Vagina (tissue), 2 donors: ENCODE measurements at regions not wholly inside any gene's neighbourhood (a gene's known extent, or its start where the extent isn't known, plus 50 kb on each side); places are given as distances from the start of the nearest gene placed in this dataset.

ENCODE experiments used
- POLR2A ChIP-seq, 2 donors: fragments of 450-650 bp; IDR thresholded peaks; one replicate each; pipeline ENCODE4 v1.6.1; 2017; ENCODE audit warnings: antibody characterized with exemption in 2 of 2, mild to moderate bottlenecking in 2 of 2, moderate library complexity in 2 of 2
- POLR2AphosphoS5 ChIP-seq, 2 donors: sonication (generic); formaldehyde crosslinking; IDR thresholded peaks; one replicate each; pipeline ENCODE4 v1.9.0; 2017; ENCODE audit warnings: antibody characterized with exemption in 2 of 2, mild to moderate bottlenecking in 2 of 2, low read depth in 1 of 2; ENCODE audit not compliant: insufficient read depth in 1 of 2
- TF ChIP-seq, protein P1 (sequence below), 3 experiments: fragments of 450-650 bp in 2 of 3; fragments of 200-600 bp in 1 of 3; sonication (generic) in 1 of 3; IDR thresholded peaks; one replicate each; pipeline ENCODE4 v1.5.1; 2017 to 2019; ENCODE audit warnings: antibody characterized with exemption in 3 of 3, mild to moderate bottlenecking in 2 of 3, moderate library complexity in 2 of 3

DNA sequence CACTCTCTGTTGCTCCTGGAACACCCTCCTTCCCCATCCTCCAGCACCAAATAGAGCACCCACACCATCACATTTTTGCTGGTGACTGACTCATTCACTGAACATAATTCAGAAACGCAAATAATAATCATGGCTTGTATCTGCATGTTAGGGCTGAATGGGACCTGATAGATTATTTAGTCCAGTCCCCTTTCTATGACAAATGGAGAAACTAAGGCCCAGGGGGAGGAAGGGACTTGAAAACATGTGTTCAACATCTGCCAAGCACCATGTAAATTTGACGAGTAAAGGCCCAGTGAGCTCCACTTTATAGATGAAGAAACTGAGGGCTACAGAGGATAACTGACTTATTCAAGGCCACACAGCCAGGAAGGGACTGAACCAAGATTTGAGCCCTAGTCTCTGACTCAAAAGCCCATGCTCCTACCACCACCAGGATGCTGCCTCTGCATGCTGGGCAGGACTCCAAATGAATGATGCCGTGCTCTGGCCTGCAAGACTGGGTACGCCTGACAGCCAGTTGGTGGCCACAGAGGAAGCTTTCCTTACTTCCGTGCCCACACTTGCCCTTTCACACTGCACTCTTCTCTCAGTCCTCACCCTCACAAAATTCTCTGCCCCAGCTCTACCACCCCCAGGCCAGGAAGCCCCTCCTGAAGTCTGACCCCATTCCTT lies 133.3 kb upstream of the PJA1 start:
- TF ChIP-seq POLR2AphosphoS5 (IDR thresholded peaks at IDR 0.05; ENCODE audit: insufficient read depth in 1 of 2, low read depth in 1 of 2): no peak
- TF ChIP-seq, protein P1, sequence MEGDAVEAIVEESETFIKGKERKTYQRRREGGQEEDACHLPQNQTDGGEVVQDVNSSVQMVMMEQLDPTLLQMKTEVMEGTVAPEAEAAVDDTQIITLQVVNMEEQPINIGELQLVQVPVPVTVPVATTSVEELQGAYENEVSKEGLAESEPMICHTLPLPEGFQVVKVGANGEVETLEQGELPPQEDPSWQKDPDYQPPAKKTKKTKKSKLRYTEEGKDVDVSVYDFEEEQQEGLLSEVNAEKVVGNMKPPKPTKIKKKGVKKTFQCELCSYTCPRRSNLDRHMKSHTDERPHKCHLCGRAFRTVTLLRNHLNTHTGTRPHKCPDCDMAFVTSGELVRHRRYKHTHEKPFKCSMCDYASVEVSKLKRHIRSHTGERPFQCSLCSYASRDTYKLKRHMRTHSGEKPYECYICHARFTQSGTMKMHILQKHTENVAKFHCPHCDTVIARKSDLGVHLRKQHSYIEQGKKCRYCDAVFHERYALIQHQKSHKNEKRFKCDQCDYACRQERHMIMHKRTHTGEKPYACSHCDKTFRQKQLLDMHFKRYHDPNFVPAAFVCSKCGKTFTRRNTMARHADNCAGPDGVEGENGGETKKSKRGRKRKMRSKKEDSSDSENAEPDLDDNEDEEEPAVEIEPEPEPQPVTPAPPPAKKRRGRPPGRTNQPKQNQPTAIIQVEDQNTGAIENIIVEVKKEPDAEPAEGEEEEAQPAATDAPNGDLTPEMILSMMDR (IDR thresholded peaks at IDR 0.05): no peak
- no peak for TF ChIP-seq POLR2A (IDR thresholded peaks at IDR 0.05)
